Colonic mucosa (tissue), 4 donors: ENCODE measurements at regions not wholly inside any gene's neighbourhood (a gene's known extent, or its start where the extent isn't known, plus 50 kb on each side); places are given as distances from the start of the nearest gene placed in this dataset.

Source experiments
- DNase-seq: peaks from one replicate; pipeline ENCODE4 v3.0.0-alpha.2; 2020
- H3K27ac ChIP-seq: fragments of 200-600 bp; one replicate; pipeline ENCODE4 v1.8.0; 2021
- H3K27me3 ChIP-seq: fragments of 200-600 bp; one replicate; pipeline ENCODE4 v1.8.0; 2021
- H3K36me3 ChIP-seq: fragments of 200-600 bp; one replicate; pipeline ENCODE4 v1.8.0; 2021
- H3K4me1 ChIP-seq: fragments of 200-600 bp; one replicate; pipeline ENCODE4 v1.8.0; 2021; ENCODE audit warnings: mild to moderate bottlenecking
- H3K4me3 ChIP-seq: fragments of 200-600 bp; one replicate; pipeline ENCODE4 v1.8.0; 2021
- H3K9ac ChIP-seq, 2 donors: one replicate each; pipeline ENCODE4 v1.7.0; 2013; ENCODE audit warnings: control low read depth in 2 of 2, low read depth in 2 of 2, low read length in 2 of 2
- H3K9me3 ChIP-seq: fragments of 200-600 bp; one replicate; pipeline ENCODE4 v1.8.0; 2021
- intact Hi-C: fragments of 100-400 bp; cut with DNase I; formaldehyde crosslinking; loops from one replicate; pipeline ENCODE4 v1.14.1; 2022
- TF ChIP-seq, protein P1 (sequence below): fragments of 200-600 bp; IDR thresholded peaks from one replicate; pipeline ENCODE4 v1.8.0; 2022; ENCODE audit warnings: antibody characterized with exemption, mild to moderate bottlenecking
- donor health status: healthy.
- donor health status: DM: no; HTN: no; CAD: no.
- donor health status: DM: no; HTN: no; CAD: no.

DNA sequence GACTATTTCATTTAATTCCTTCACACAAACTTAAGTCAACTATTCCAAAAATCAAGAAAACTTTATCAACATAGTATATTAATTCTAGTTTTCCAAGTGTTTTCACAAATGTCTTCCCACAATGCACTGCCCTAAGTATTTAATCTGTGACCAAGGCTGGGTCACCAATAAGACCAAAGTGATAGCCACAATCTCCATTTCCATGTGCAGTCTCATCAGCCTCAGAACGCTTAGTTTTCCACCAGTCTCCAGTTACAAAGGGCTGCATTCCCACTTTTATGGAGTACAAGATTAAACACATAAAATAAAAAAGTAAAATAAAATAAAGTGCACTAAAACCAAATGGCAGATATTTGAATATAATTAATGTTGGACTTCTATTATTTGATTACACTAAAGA lies 371.6 kb upstream of the CCNH start:
- Histone ChIP-seq H3K4me3 (no peak overlapping the region), H3K9ac (no peak overlapping the region), H3K36me3 (no peaks in the 10 kb centered on the region), H3K4me1 (no peaks in the 10 kb centered on the region), H3K27me3 (no peaks in the 10 kb centered on the region), H3K27ac (no peak overlapping the region), H3K9me3 (no peaks in the 10 kb centered on the region)
- intact Hi-C loops: loop anchor here (5.0 kb wide), 1 partner anchor 903 kb away; no protein-coding TSS in a partner anchor
- TF ChIP-seq, protein P1, sequence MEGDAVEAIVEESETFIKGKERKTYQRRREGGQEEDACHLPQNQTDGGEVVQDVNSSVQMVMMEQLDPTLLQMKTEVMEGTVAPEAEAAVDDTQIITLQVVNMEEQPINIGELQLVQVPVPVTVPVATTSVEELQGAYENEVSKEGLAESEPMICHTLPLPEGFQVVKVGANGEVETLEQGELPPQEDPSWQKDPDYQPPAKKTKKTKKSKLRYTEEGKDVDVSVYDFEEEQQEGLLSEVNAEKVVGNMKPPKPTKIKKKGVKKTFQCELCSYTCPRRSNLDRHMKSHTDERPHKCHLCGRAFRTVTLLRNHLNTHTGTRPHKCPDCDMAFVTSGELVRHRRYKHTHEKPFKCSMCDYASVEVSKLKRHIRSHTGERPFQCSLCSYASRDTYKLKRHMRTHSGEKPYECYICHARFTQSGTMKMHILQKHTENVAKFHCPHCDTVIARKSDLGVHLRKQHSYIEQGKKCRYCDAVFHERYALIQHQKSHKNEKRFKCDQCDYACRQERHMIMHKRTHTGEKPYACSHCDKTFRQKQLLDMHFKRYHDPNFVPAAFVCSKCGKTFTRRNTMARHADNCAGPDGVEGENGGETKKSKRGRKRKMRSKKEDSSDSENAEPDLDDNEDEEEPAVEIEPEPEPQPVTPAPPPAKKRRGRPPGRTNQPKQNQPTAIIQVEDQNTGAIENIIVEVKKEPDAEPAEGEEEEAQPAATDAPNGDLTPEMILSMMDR: no peak
- DNase-seq: no peak

DNA sequence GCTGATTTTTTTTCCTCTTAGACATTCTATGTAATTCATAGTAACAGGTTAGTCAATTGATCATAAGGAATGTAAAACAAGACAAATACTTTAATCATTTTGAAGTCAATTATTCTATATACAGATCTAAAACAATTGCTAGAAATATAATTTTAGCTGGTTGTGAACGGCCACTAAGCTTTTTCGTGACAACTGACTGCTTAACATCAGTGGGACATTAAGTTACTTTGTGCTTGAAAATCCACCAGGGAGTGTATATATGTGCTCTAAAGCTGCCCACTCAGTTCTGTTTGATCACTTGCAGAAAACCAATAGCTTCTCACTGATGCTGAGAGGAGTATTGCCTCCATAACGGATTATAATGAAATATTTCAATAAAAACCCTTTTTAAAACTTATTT lies 370.2 kb upstream of the CCNH start:
- H3K9me3 ChIP-seq: no peaks in the 10 kb centered on the region
- no peak overlapping the region for H3K9ac ChIP-seq
- TF ChIP-seq, protein P1: no peak
- H3K4me1 ChIP-seq: no peaks in the 10 kb centered on the region
- DNase-seq: no peak
- H3K27ac ChIP-seq: no peak overlapping the region
- no peaks in the 10 kb centered on the region for H3K36me3 ChIP-seq
- intact Hi-C loops: loop anchor here (5.0 kb wide), 1 partner anchor 904 kb away; no protein-coding TSS in a partner anchor
- H3K27me3 ChIP-seq: no peaks in the 10 kb centered on the region
- H3K4me3 ChIP-seq: no peak overlapping the region

DNA sequence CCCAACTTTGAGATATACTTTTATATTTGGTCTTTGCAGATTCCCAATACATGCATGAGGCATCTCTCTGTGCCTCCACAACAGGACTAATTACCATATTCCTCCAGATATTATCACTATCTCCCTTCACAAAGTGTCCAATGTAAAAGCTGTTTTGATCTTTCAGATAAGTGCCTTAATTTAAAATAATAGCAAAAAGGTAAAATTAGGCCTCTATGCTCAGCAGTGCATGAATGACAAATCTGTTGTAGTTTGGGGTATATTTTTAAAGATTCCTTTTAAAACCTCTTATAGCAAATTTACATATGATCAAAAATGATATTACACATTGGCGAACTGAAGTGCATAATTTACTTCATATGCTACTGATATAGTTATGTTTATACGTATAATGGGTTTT lies 369.2 kb upstream of the CCNH start:
- H3K9ac ChIP-seq: no peak overlapping the region
- no peaks in the 10 kb centered on the region for H3K9me3 ChIP-seq
- no peak overlapping the region for H3K4me3 ChIP-seq
- TF ChIP-seq, protein P1: no peak
- no peak overlapping the region for H3K27ac ChIP-seq
- intact Hi-C loops: loop anchor here (5.0 kb wide), 1 partner anchor 905 kb away; no protein-coding TSS in a partner anchor
- no peaks in the 10 kb centered on the region for H3K27me3 ChIP-seq
- no peaks in the 10 kb centered on the region for H3K36me3 ChIP-seq
- no peak for DNase-seq
- no peaks in the 10 kb centered on the region for H3K4me1 ChIP-seq

DNA sequence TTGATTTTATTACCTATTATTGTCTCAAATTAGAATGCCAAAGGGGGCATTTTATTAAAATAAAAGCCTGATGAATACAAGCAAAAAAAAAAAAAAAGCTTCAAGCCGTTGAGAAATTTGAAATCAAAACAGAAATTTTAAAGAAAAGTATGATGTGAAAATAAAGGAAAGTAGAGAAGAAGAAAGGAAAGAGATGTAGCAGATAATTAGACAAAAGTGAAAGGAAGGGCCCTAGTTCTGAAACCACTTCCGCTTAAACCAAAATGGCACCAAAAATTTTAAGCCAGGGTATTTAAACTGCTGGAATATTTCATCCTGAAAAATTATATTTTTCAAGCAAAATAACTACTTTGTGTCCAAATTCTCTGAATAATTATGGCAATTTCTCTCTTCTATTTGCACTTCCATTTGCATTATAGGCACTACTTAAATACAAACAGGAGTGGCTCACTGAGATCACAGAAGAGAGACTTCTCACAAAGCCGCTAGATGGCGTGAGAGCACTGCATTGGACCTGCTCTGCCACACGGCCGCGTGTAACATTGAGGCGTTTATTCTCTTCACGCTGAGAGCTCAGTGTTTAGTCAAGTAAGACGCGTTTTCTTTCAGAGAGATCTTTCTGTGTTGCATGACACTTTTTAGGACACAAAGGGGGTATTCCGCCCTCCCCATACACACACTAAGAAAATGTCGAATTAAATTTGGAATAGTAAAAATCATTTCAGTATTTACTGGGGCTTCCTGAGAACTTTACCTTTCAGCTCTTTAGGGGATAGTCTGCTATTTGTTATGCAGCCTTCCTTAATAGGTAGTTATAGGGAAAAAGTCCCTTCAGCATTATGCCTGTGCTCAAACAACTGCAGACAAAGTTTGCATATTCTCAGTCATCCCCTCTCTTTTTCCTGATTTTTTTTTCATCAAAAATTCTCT lies 368.4 kb upstream of the CCNH start:
- no peaks in the 10 kb centered on the region for H3K27me3 ChIP-seq
- intact Hi-C loops: loop anchor here (5.0 kb wide), 1 partner anchor 906 kb away; no protein-coding TSS in a partner anchor
- no peaks in the 10 kb centered on the region for H3K4me1 ChIP-seq
- H3K9ac ChIP-seq: no peak overlapping the region
- H3K4me3 ChIP-seq: no peak overlapping the region
- H3K27ac ChIP-seq: no peak overlapping the region
- peak; percentile 78 for DNase-seq
- H3K36me3 ChIP-seq: no peaks in the 10 kb centered on the region
- H3K9me3 ChIP-seq: no peaks in the 10 kb centered on the region
- TF ChIP-seq, protein P1: peak; percentile 81

DNA sequence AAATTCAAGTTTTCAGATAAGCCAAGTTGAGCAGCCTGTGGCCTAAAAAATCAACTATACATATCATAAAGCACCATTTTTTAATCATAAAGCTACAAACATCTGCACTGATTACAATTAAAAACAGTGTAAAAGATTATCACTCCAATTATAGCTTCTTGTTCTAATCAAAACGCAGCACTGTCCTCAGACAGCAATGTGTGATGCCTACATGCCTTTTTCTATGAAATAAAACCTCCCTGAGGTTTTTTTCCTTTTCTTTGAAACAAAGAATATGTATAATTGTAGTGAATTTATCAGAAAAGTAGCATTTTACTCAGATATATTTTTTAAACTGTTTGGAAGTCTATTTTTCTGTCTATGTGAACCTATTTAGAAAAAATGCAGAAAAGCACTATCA lies 366.1 kb upstream of the CCNH start:
- Histone ChIP-seq H3K9ac (no peak overlapping the region), H3K36me3 (no peaks in the 10 kb centered on the region), H3K27me3 (no peaks in the 10 kb centered on the region), H3K4me1 (no peaks in the 10 kb centered on the region), H3K4me3 (no peak overlapping the region), H3K27ac (no peak overlapping the region), H3K9me3 (no peaks in the 10 kb centered on the region)
- intact Hi-C loops: loop anchor here (10.0 kb wide), 1 partner anchor 354 kb away; no protein-coding TSS in a partner anchor
- TF ChIP-seq, protein P1: no peak
- DNase-seq: no peak
